Rectal smooth muscle tissue (tissue), 1 donor: ENCODE measurements at regions not wholly inside any gene's neighbourhood (a gene's known extent, or its start where the extent isn't known, plus 50 kb on each side); places are given as distances from the start of the nearest gene placed in this dataset.
"Not testable (repeated sequence)": the region's sequence is repeated elsewhere in the genome, so short reads cannot be mapped to it uniquely, and the experiment has no call there.

ENCODE experiments used
- H3K27ac ChIP-seq: one replicate; pipeline ENCODE4 v1.7.0; 2013; ENCODE audit warnings: low read depth, low read length, inconsistent platforms
- H3K27me3 ChIP-seq: one replicate; pipeline ENCODE4 v1.7.0; 2013; ENCODE audit warnings: low read length; ENCODE audit not compliant: control insufficient read depth, insufficient read depth
- H3K36me3 ChIP-seq: one replicate; pipeline ENCODE4 v1.7.0; 2013; ENCODE audit warnings: low read length; ENCODE audit not compliant: control insufficient read depth, insufficient read depth
- H3K4me1 ChIP-seq: one replicate; pipeline ENCODE4 v1.7.0; 2013; ENCODE audit warnings: low read length; ENCODE audit not compliant: control insufficient read depth, insufficient read depth
- H3K4me3 ChIP-seq: one replicate; pipeline ENCODE4 v1.7.0; 2013; ENCODE audit warnings: low read length
- H3K9ac ChIP-seq: one replicate; pipeline ENCODE4 v1.7.0; 2013; ENCODE audit warnings: low read length

DNA sequence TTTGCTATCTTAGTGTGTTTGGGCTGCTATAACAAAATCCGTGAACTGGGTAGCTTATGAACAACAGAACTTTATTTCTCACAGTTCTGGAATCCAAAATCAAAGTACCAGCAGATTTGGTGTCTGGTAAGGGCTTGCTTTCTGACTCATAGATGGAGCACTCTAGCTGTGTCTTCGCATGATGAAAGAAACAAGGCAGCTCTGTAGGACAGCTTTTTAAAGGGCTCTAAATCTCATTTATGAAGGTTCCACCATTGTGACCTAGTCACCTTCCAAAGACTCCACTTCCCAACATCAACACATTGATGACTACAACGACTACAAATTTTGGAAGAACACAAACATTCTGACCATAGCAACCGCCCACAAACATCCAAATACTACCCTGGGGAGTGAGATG lies 158.6 kb upstream of the LCORL start:
- H3K9ac ChIP-seq, result no peak overlapping the region
- H3K27ac ChIP-seq, result no peak overlapping the region
- H3K27me3 ChIP-seq, result no peaks in the 10 kb centered on the region
- H3K4me3 ChIP-seq, result no peak overlapping the region
- H3K36me3 ChIP-seq, result no peaks in the 10 kb centered on the region
- H3K4me1 ChIP-seq, result no peaks in the 10 kb centered on the region

DNA sequence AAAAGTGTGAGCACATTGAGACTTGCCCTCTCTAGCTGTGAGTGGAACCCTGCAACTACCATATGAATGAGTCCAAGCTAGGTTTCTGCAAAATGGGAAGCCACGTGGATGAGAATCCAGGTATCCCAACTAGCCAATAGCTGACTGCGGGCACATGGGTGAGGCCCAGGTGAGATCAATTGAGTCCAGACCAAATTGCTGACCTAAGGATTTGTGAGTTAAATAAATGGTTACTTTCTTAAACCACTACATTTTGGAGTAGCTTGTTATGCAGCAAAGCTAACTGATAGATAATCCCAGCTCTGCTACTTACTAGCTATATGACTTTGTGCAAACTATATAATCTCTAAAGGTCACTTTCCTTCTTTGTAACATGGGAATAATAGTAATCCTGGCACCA lies 150.3 kb upstream of the LCORL start:
- Histone ChIP-seq H3K9ac (no peak overlapping the region), H3K27me3 (no peaks in the 10 kb centered on the region)

DNA sequence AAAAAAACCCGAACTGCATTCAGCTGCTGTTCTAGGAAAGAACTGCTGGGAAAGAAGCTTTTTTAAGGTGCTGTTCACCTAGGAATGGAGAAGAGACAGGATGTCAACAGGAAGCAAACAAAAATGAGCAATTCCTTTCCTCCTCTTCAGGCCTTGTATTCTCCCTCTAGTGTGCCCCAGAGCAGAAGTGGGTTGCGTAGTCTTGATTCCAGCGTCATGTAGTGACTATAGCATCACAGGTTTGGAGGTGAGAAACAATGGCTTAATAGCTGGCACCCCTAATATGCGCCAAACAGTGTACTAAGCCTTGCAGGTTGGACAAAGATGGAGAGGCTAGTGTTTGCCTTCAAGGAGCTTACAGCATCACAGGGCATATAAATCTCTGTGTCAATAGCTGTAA lies 146.3 kb upstream of the LCORL start:
- no peak overlapping the region for H3K27ac ChIP-seq
- H3K36me3 ChIP-seq, result no peaks in the 10 kb centered on the region
- H3K4me3 ChIP-seq, result no peak overlapping the region
- H3K4me1 ChIP-seq, result no peaks in the 10 kb centered on the region
- H3K9ac ChIP-seq, result no peak overlapping the region
- H3K27me3 ChIP-seq, result no peaks in the 10 kb centered on the region

More for the DNA sequence above, 150.3 kb upstream of the LCORL start:
- H3K36me3 ChIP-seq, result no peaks in the 10 kb centered on the region
- no peaks in the 10 kb centered on the region for H3K4me1 ChIP-seq
- H3K4me3 ChIP-seq, result no peak overlapping the region
- no peak overlapping the region for H3K27ac ChIP-seq

DNA sequence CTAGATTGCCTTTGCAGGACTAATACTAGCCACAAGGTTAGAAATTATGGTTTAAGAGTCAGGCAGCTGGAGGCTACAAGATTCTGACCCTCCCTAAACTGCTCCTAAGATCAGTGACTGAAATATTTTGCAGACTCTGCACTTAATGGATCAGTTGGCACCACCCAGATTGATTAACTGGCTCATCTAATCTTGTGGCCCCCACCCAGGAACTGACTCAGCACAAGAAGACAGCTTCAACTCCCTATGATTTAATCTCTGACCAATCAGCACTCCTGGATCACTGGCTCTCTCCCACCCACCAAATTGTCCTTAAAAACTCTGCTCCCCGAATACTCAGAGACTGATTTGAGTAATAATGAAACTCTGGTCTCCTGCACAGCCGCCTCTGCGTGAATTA lies 145.4 kb upstream of the LCORL start:
- Histone ChIP-seq H3K4me3 (no peak overlapping the region), H3K27ac (no peak overlapping the region), H3K4me1 (no peaks in the 10 kb centered on the region)

DNA sequence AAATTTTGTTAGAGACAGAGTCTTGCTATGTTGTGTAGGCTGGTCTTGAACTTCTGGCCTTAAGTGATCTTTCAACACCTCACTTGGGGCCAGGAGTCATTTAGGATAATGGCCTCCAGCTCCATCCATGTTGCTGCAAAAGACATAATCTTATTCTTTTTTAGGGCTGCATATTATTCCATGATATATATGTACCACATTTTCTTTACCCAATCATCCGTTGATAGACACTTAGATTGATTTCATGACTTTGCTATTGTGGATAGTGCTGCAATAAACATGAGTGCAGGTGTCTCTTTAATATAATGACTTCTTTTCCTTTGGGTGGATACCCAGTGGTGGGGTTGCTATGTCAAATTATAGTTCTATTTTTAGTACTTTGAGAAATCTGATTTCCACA lies 140.9 kb upstream of the LCORL start:
- Histone ChIP-seq H3K27ac (no peak overlapping the region), H3K9ac (no peak overlapping the region), H3K27me3 (no peaks in the 10 kb centered on the region)

More for the DNA sequence above, 145.4 kb upstream of the LCORL start:
- Histone ChIP-seq H3K36me3 (no peaks in the 10 kb centered on the region), H3K27me3 (no peaks in the 10 kb centered on the region), H3K9ac (no peak overlapping the region)

DNA sequence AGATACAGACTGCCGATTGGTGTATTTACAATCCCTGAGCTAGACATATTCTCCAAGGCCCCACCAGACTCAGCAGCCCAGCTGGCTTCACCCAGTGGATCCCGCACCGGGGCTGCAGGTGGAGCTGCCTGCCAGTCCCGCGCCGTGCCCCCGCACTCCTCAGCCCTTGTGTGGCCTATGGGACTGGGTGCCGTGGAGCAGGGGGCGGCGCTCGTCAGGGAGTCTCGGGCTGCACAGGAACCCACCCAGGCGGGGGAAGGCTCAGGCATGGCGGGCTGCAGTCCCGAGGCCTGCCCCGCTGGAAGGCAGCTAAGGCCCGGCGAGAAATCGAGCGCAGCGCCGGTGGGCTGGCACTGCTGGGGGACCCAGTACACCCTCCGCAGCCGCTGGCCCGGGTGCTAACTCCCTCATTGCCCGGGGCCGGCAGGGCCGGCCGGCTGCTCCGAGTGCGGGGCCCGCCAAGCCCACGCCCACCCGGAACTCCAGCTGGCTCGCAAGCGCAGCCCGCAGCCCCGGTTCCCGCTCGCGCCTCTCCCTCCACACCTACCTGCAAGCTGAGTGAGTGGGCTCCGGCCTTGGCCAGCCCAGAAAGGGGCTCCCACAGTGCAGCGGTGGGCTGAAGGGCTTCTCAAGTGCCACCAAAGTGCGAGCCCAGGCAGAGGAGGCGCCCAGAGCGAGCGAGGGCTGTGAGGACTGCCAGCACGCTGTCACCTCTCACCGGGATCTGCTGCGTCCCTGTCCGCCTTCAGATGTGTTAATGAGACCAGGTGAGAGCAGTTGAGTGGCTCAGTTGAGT lies 137.8 kb upstream of the LCORL start:
- not testable (repeated sequence) for H3K27ac ChIP-seq, H3K4me3 ChIP-seq, H3K4me1 ChIP-seq, H3K9ac ChIP-seq, H3K27me3 ChIP-seq, H3K36me3 ChIP-seq

More for the DNA sequence above, 140.9 kb upstream of the LCORL start:
- H3K4me3 ChIP-seq, result no peak overlapping the region
- H3K4me1 ChIP-seq, result no peaks in the 10 kb centered on the region
- H3K36me3 ChIP-seq, result no peaks in the 10 kb centered on the region

DNA sequence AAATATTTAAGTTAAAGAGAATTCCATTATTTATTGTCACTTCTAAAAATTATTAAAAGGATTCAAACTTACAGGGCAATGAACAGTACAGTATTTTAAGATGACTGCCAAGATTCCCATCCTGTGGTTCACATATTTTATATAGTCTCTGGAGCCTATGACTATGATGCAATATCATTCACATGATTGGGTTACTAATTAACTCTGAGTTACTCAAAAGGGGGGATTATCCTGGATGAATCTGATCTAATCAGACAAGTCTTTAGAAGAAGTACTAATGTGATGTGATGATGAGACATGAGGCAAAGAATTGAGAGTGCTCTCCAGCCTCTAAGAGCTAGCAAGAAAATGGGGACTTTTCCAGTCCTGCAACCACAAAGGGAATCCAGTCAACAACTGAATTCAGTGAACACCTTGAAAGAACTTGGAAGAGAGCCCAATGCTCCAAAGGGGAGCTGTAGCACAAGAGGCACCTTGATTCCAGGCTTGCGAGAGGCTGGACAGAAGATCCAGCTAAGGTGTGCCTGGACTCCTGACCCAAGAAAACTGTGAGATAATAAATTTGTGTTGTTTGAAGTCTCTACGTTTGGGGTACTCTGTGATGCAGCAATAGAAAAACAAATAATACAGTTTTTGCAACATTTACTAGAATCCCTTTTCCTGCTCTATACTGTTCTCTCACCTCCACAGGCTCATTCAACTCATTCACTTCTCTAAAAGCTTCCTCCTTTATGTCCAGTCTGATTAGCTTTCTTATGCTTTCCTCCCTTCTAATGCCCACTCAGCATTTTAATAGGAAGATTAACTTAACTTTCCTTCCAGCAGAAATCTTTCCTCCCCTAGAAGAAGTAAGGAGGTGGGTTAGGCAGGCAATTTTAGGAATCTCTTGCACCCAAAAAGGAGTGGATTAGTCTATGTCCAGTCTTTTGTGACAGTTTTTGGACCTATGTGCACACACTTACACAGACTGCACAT lies 133.8 kb upstream of the LCORL start:
- no peak overlapping the region for H3K27ac ChIP-seq
- no peaks in the 10 kb centered on the region for H3K27me3 ChIP-seq
- no peaks in the 10 kb centered on the region for H3K36me3 ChIP-seq
- H3K4me3 ChIP-seq, result no peak overlapping the region
- H3K4me1 ChIP-seq, result no peaks in the 10 kb centered on the region
- H3K9ac ChIP-seq, result no peak overlapping the region

DNA sequence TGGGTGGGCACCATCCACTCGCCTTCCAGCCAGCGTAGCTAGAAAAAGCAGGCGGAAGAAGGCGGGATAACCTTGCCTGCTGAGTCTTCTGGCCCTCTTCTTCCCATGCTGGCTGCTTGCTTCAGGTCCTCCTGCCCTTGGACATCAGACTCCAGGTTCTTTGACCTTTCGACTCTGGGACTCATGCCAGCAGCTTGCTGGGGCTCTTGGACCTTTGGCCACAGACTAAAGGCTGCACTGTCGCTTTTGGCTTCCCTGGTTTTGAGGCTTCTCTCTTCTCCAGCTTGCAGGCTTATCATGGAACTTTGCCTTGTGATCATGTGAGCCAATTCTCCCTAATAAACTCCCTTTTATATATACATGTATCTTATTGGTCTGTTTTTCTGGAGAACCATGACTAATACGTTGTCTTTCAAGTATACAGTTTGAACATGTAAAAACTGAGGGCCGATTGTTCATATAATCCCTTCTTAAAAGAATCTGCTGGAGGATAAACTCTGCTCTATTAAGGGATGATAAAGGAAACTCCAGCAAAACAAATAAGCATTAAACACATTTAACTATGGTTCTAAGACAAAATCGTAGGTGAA lies 116.6 kb upstream of the LCORL start:
- Histone ChIP-seq H3K27ac (no peak overlapping the region), H3K27me3 (no peaks in the 10 kb centered on the region), H3K36me3 (no peaks in the 10 kb centered on the region), H3K4me1 (no peaks in the 10 kb centered on the region), H3K9ac (no peak overlapping the region), H3K4me3 (no peak overlapping the region)

DNA sequence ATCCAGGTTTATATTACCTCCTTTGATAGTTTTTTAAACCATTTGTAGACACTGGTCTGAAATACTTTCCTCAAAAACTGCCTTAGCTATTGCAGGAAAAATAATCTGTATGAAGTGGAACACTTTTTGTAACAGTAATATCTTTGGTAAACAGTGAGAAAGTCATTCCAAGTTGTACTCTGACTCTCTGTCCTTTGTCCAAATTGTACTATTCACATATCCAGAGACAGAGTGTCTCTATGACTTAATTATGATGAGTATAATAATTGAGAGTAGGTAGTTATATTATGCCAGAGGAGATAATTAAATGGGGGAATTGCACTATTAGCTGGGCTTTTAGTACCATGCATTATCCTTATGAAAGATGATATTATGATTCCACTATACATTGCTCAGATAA lies 112.6 kb upstream of the LCORL start:
- no peaks in the 10 kb centered on the region for H3K4me1 ChIP-seq
- no peaks in the 10 kb centered on the region for H3K36me3 ChIP-seq
- H3K9ac ChIP-seq, result no peak overlapping the region
- no peak overlapping the region for H3K27ac ChIP-seq
- H3K27me3 ChIP-seq, result no peaks in the 10 kb centered on the region
- no peak overlapping the region for H3K4me3 ChIP-seq

DNA sequence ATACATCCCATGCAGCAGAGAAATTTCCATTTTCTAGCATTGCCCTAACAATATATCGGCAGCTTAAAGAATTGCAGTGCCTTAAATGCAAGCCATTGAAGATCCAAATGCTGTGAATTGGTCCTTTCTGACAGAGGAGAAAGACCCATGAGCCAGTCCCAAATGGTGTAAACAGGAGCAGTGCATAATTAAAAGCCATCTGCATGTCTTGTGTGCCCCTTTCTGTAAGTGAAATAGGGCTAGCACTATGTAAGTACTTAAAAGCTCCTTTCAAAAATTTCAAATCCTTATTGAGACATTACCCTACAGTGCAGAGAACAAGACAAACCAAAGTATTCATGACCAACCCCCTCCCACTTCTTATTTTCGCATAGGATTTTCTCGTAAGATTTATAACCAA lies 108.7 kb upstream of the LCORL start:
- Histone ChIP-seq H3K27ac (no peak overlapping the region), H3K4me3 (no peak overlapping the region), H3K27me3 (no peaks in the 10 kb centered on the region), H3K4me1 (no peaks in the 10 kb centered on the region), H3K9ac (no peak overlapping the region), H3K36me3 (no peaks in the 10 kb centered on the region)

DNA sequence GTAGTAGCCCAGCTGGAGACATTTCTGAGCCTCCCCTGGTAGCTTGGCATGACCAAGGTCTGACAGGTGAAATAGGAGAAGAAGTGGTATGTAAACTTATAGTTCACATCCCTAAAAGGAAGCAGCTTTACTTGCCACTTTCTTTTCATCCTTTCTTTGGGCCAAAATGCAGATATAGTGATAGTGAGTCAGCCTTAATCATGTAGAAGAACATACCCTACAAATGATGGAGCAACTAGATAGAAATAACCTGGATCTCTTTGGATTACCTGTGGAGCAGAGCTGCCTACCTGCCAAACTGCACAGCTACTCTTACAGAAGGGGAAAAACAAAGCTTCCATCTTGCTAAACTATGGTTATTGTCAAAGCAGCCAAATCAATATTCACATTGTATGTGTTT lies 106.7 kb upstream of the LCORL start:
- no peaks in the 10 kb centered on the region for H3K27me3 ChIP-seq
- H3K4me1 ChIP-seq, result no peaks in the 10 kb centered on the region
- no peak overlapping the region for H3K9ac ChIP-seq
- no peak overlapping the region for H3K4me3 ChIP-seq
- H3K36me3 ChIP-seq, result no peaks in the 10 kb centered on the region
- H3K27ac ChIP-seq, result no peak overlapping the region

DNA sequence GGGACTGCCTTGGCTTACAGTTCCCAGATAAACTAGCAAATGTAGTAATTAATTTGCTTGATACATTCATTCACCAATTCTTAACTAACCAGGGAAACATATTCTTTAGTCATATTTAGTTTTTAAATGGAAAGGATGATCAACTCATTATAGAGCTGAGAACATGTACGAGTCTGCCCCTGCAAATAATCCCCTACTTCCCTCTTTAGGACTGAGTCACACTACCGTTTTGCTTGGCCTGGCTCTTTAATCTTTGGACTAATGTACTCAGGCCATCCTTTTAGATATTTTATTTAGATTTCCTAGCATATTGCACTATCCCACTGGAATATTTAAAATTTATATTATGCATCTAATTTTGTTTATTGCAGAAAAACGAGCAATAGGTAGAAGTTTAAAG lies 105.5 kb upstream of the LCORL start:
- no peak overlapping the region for H3K9ac ChIP-seq
- H3K27ac ChIP-seq, result no peak overlapping the region
- no peaks in the 10 kb centered on the region for H3K4me1 ChIP-seq
- no peaks in the 10 kb centered on the region for H3K27me3 ChIP-seq
- no peak overlapping the region for H3K4me3 ChIP-seq
- H3K36me3 ChIP-seq, result no peaks in the 10 kb centered on the region
